HCT116 (cell line): ENCODE measurements at regions not wholly inside any gene's neighbourhood (a gene's known extent, or its start where the extent isn't known, plus 50 kb on each side); places are given as distances from the start of the nearest gene placed in this dataset.

Experiments used
- ATAC-seq: fragments of 200-7000 bp; cut with Tn5 transposase; 2 replicates; pipeline ENCODE4 v1.9.1; 2020; ENCODE audit warnings: mild to moderate bottlenecking, moderate library complexity
- BruUV-seq: library from RNA; stranded (reverse); fragments of 400-500 nt; replicated peaks from 2 replicates; lab custom pipeline; 2021; lab: Mats Ljungman, UMichigan
- CTCF ChIA-PET: fragments of 300-600 bp; sonication (Branson Sonifier 250); formaldehyde crosslinking; loops from one replicate; lab custom pipeline; 2021; ENCODE audit warnings: antibody characterized with exemption; lab: Charles Lee
- POLR2A ChIA-PET: fragments of 300-600, 350-600 bp; sonication (Branson Sonifier 250); formaldehyde crosslinking; loops from one replicate; lab custom pipeline; 2021; ENCODE audit warnings: antibody characterized with exemption; lab: Charles Lee
- RAD21 ChIA-PET, 2 experiments: fragments of 300-600 bp; sonication (Branson Sonifier 250); formaldehyde crosslinking; loops; one replicate each; lab custom pipeline; 2023; ENCODE audit warnings: low total read pairs in 2 of 2; ENCODE audit not compliant: uncharacterized antibody in 2 of 2, unreplicated experiment in 2 of 2, low non-redundant PET in 1 of 2; lab: Charles Lee
- DNase-seq: peaks from one replicate; pipeline ENCODE4 v3.0.0-alpha.2; 2010; ENCODE audit warnings: low read depth, low spot score
- H2AFZ ChIP-seq: fragments of 200-600 bp; shearing (Covaris generic), sonication (generic); 2 replicates; pipeline ENCODE4 v1.6.1; 2017; ENCODE audit warnings: low read depth, mixed run types, mixed read lengths, antibody characterized with exemption, low read length; ENCODE audit not compliant: poor library complexity, severe bottlenecking
- H3K27ac ChIP-seq: 2 replicates; pipeline ENCODE4 v1.5.1; 2012; ENCODE audit warnings: low read depth, low read length
- H3K27me3 ChIP-seq: fragments of 200-600 bp; sonication (generic); 2 replicates; pipeline ENCODE4 v1.6.1; 2016; ENCODE audit warnings: mixed run types, low read length, mixed read lengths; ENCODE audit not compliant: insufficient read depth
- H3K36me3 ChIP-seq, 2 experiments: fragments of 200-500 bp in 1 of 2; fragments of 200-600 bp in 1 of 2; sonication (Bioruptor generic) in 1 of 2; sonication (generic) in 1 of 2; 2 replicates each; pipeline versions ENCODE4 v1.5.1 to v1.6.1; 2014 to 2016; ENCODE audit warnings: low read length in 2 of 2, inconsistent platforms in 1 of 2, mixed read lengths in 1 of 2, mixed run types in 1 of 2; ENCODE audit not compliant: insufficient read depth in 2 of 2, control insufficient read depth in 1 of 2
- H3K4me1 ChIP-seq, 2 experiments: fragments of 200-600 bp in 1 of 2; sonication (generic) in 1 of 2; 2 replicates each; pipeline versions ENCODE4 v1.5.1 to v1.6.1; 2012 to 2017; ENCODE audit warnings: low read length in 2 of 2, inconsistent platforms in 1 of 2, mild to moderate bottlenecking in 1 of 2, mixed read lengths in 1 of 2, mixed run types in 1 of 2, moderate library complexity in 1 of 2; ENCODE audit not compliant: insufficient read depth in 2 of 2, control insufficient read depth in 1 of 2
- H3K4me2 ChIP-seq: fragments of 200-600 bp; sonication (generic); 2 replicates; pipeline ENCODE4 v1.6.1; 2017; ENCODE audit warnings: mixed run types, low read length, mixed read lengths
- H3K4me3 ChIP-seq, 2 experiments: fragments of 200-600 bp in 1 of 2; sonication (generic) in 1 of 2; replicated peaks in 1 of 2; 2 replicates each; pipeline ENCODE4 v1.5.1; 2011 to 2016; ENCODE audit warnings: low read length in 2 of 2, control low read depth in 1 of 2, low read depth in 1 of 2, mild to moderate bottlenecking in 1 of 2, mixed read lengths in 1 of 2, mixed run types in 1 of 2
- H3K79me2 ChIP-seq: fragments of 200-600 bp; sonication (generic); 2 replicates; pipeline ENCODE4 v1.6.1; 2017; ENCODE audit warnings: mild to moderate bottlenecking, mixed run types, low read length, moderate library complexity, mixed read lengths; ENCODE audit not compliant: insufficient read depth
- H3K9ac ChIP-seq: fragments of 200-600 bp; sonication (generic); 2 replicates; pipeline ENCODE4 v1.6.1; 2016; ENCODE audit warnings: low read length, mixed read lengths
- H3K9me2 ChIP-seq: fragments of 200-600 bp; sonication (generic), shearing (Covaris generic); 2 replicates; pipeline ENCODE4 v1.6.1; 2017; ENCODE audit warnings: mixed run types, mild to moderate bottlenecking, moderate library complexity; ENCODE audit not compliant: insufficient read depth
- H3K9me3 ChIP-seq, 2 experiments: fragments of 200-500 bp in 1 of 2; fragments of 200-600 bp in 1 of 2; sonication (Bioruptor generic) in 1 of 2; sonication (generic) in 1 of 2; 2 replicates each; pipeline ENCODE4 v1.6.1; 2014 to 2017; ENCODE audit warnings: low read length in 2 of 2, mixed read lengths in 2 of 2, inconsistent platforms in 1 of 2, low read depth in 1 of 2, mild to moderate bottlenecking in 1 of 2, mixed run types in 1 of 2, moderate library complexity in 1 of 2; ENCODE audit not compliant: control insufficient read depth in 1 of 2, insufficient read depth in 1 of 2
- H4K20me1 ChIP-seq: fragments of 200-600 bp; sonication (generic), shearing (Covaris generic); 2 replicates; pipeline ENCODE4 v1.6.1; 2017; ENCODE audit warnings: mixed run types, mild to moderate bottlenecking, moderate library complexity; ENCODE audit not compliant: insufficient read depth
- CBX3 ChIP-seq: IDR thresholded peaks from 2 replicates; pipeline ENCODE4 v1.6.1; 2012; ENCODE audit warnings: low read depth
- CEBPB ChIP-seq: IDR thresholded peaks from 2 replicates; pipeline ENCODE4 v1.6.1; 2012; ENCODE audit warnings: low read depth
- EGR1 ChIP-seq: IDR thresholded peaks from 2 replicates; pipeline ENCODE4 v1.6.1; 2012; ENCODE audit warnings: low read depth
- FOSL1 ChIP-seq: IDR thresholded peaks from 2 replicates; pipeline ENCODE4 v1.6.1; 2012; ENCODE audit warnings: low read depth
- MAX ChIP-seq: IDR thresholded peaks from 2 replicates; pipeline ENCODE4 v1.6.1; 2012
- POLR2AphosphoS5 ChIP-seq: IDR thresholded peaks from 2 replicates; pipeline ENCODE4 v1.6.1; 2011; ENCODE audit warnings: mild to moderate bottlenecking, low read depth, low read length, moderate library complexity
- TCF7L2 ChIP-seq: IDR thresholded peaks from 2 replicates; pipeline ENCODE4 v1.7.0; 2011; ENCODE audit warnings: borderline replicate concordance, inconsistent platforms; ENCODE audit not compliant: insufficient read depth, insufficient read length; ENCODE audit errors: extremely low read depth
- ZBTB33 ChIP-seq: IDR thresholded peaks from 2 replicates; pipeline ENCODE4 v1.6.1; 2011; ENCODE audit warnings: mild to moderate bottlenecking, low read length, moderate library complexity; ENCODE audit not compliant: insufficient replicate concordance; ENCODE audit errors: extremely low read depth
- ZNF274 ChIP-seq: fragments of 200-500 bp; sonication (Bioruptor generic); IDR thresholded peaks from 2 replicates; pipeline ENCODE4 v1.6.1; 2014; ENCODE audit warnings: mild to moderate bottlenecking, low read depth, low read length, inconsistent platforms
- intact Hi-C: fragments of 100-400 bp; cut with micrococcal nuclease; formaldehyde crosslinking; loops from 2 replicates; pipeline ENCODE4 v1.10.0; 2022

GRCh38 chr17:51387986-51388385 lies 127.6 kb downstream of the UTP18 start:
- Histone ChIP-seq H3K9ac (no peak overlapping the region), H3K36me3 (no peaks in the 10 kb centered on the region), H3K4me2 (no peak overlapping the region), H3K4me3 (no peak overlapping the region), H3K9me3 (no peaks in the 10 kb centered on the region), H3K9me2 (no peaks in the 10 kb centered on the region), H3K4me1 (peaks cover 8 to 9% of the 10 kb centered on the region in 2 experiments; a peak in 3 of 4 replicates), H3K79me2 (no peaks in the 10 kb centered on the region), H2AFZ (no peak overlapping the region), H4K20me1 (no peaks in the 10 kb centered on the region), H3K27ac (no peak overlapping the region), H3K27me3 (no peaks in the 10 kb centered on the region)
- ATAC-seq (no peak), DNase-seq (no peak)
- CTCF ChIA-PET, result no interaction called here
- no TSS peak for BruUV-seq
- POLR2A ChIA-PET, result no interaction called here
- RAD21 ChIA-PET, result no interaction called here
- intact Hi-C loops, result no loop called here
- TF ChIP-seq ZBTB33 (no peak), TCF7L2 (no peak), CEBPB (no peak), FOSL1 (no peak), CBX3 (no peak), MAX (no peak), POLR2AphosphoS5 (no peak)

- no peaks in the 10 kb centered on the region for H3K9me3 ChIP-seq
- no peak overlapping the region for H3K27ac ChIP-seq
- intact Hi-C loops, result no loop called here
- H3K4me1 ChIP-seq, result peaks cover 8 to 9% of the 10 kb centered on the region in 2 experiments; a peak in 3 of 4 replicates
- BruUV-seq, result no TSS peak
- H3K4me2 ChIP-seq, result no peak overlapping the region
- no peaks in the 10 kb centered on the region for H3K36me3 ChIP-seq
- H3K4me3 ChIP-seq, result no peak overlapping the region
- ChIA-PET RAD21 (no interaction called here), POLR2A (no interaction called here), CTCF (no interaction called here)
- no peaks in the 10 kb centered on the region for H3K79me2 ChIP-seq
- no peak overlapping the region for H2AFZ ChIP-seq
- no peaks in the 10 kb centered on the region for H3K27me3 ChIP-seq
- TF ChIP-seq ZNF274, result no peak
- TF ChIP-seq EGR1, result no peak
- H3K9ac ChIP-seq, result no peak overlapping the region
- ATAC-seq (no peak), DNase-seq (no peak)
- no peaks in the 10 kb centered on the region for H4K20me1 ChIP-seq
- no peaks in the 10 kb centered on the region for H3K9me2 ChIP-seq
Measured at GRCh38 chr17:51389875-51390274, 129.5 kb downstream of the UTP18 start.
